ENCODE measurements at regions not wholly inside any gene's neighbourhood (a gene's known extent, or its start where the extent isn't known, plus 50 kb on each side); places are given as distances from the start of the nearest gene placed in this dataset.
"Not testable (repeated sequence)": the region's sequence is repeated elsewhere in the genome, so short reads cannot be mapped to it uniquely, and the experiment has no call there.

DNA sequence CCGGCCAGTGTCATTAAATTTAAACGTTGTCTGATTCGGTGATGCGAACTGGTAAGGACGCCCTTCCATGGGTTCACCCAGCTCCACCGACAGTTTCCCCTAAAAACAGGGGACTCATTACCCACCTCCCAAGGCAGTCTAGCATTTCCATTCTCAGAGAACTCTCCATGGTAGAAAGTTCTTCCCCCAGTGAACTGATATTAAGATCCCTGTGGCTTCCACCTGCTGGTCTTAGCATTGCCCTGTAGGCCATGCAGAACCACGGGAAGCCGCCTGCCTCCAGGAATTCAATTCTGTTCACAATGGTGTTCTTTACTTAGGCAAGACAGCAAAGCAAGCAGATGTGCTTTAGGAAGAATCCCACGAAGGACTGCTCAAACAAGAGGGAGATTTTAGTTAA is 128.9 kb upstream of the NANOS1 start:
- H3K9me3 ChIP-seq (ENCODE audit: control insufficient read depth, insufficient read depth, low read length): no peaks in the 10 kb centered on the region
- no peak overlapping the region for H3K4me3 ChIP-seq (ENCODE audit: low read depth, low read length)
- DNase-seq (ENCODE audit: low read depth in 4 of 6, low spot score in 6 of 6): no peak
- no peak overlapping the region for H3K27ac ChIP-seq (ENCODE audit: low read depth, low read length)
- WGBS (ENCODE audit: insufficient coverage): 83% methylated on average over 7 of the region's 9 CpGs
- no peaks in the 10 kb centered on the region for H3K36me3 ChIP-seq (ENCODE audit: control insufficient read depth, insufficient read depth, low read length)
- H3K4me1 ChIP-seq (ENCODE audit: control insufficient read depth, insufficient read depth, low read length): no peaks in the 10 kb centered on the region
- no peaks in the 10 kb centered on the region for H3K27me3 ChIP-seq (ENCODE audit: control insufficient read depth, insufficient read depth, low read length)

DNA sequence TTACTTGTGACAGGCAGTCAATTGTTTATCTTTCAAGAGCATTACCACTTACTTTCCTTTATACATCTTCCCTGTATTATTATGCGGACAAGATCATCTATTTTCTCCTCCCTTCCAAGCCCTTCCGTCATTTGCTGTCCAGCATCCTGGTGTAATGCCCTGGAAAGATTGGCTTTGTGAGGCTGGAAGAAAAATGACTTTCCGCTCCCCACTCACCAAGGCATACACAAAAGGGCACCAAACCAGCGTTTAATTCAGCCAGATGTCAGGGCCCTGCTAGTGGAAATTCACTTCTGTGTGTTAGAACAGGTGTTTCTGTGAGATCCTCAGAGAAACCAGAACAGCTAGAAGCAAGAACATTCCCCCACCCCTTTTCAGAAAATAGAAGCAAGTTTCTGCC is 128.1 kb upstream of the NANOS1 start:
- WGBS (ENCODE audit: insufficient coverage): no CpG with 5 or more reads among the region's 4 CpGs
- H3K4me3 ChIP-seq (ENCODE audit: low read depth, low read length): no peak overlapping the region
- H3K27me3 ChIP-seq (ENCODE audit: control insufficient read depth, insufficient read depth, low read length): no peaks in the 10 kb centered on the region
- no peaks in the 10 kb centered on the region for H3K9me3 ChIP-seq (ENCODE audit: control insufficient read depth, insufficient read depth, low read length)
- H3K4me1 ChIP-seq (ENCODE audit: control insufficient read depth, insufficient read depth, low read length): no peaks in the 10 kb centered on the region
- no peaks in the 10 kb centered on the region for H3K36me3 ChIP-seq (ENCODE audit: control insufficient read depth, insufficient read depth, low read length)
- no peak overlapping the region for H3K27ac ChIP-seq (ENCODE audit: low read depth, low read length)
- DNase-seq (ENCODE audit: low read depth in 4 of 6, low spot score in 6 of 6): peak in 2 of 6 donors; percentile 18 to 83

DNA sequence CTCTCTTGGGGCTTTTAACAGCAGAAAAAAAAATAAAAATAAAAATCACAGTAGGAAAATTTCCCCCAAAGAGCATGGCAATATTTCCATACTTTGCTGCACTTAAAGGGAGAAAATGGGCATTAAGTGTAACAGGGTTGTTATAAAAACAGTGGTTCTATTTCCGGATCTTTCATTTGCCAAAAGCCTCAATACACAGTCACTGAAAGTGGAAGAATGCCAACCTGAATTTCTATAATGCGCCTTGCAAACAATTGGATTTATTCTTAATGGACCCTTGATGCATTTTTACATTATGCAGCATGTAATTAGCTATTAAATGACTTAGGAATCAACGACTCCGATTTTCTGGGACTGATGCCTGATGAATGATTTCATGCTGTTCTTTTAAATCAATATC is 127.6 kb upstream of the NANOS1 start:
- Histone ChIP-seq H3K27me3 (ENCODE audit: control insufficient read depth, insufficient read depth, low read length) (no peaks in the 10 kb centered on the region), H3K4me1 (ENCODE audit: control insufficient read depth, insufficient read depth, low read length) (no peaks in the 10 kb centered on the region), H3K9me3 (ENCODE audit: control insufficient read depth, insufficient read depth, low read length) (no peaks in the 10 kb centered on the region), H3K36me3 (ENCODE audit: control insufficient read depth, insufficient read depth, low read length) (no peaks in the 10 kb centered on the region), H3K4me3 (ENCODE audit: low read depth, low read length) (no peak overlapping the region), H3K27ac (ENCODE audit: low read depth, low read length) (no peak overlapping the region)
- no CpG with 5 or more reads among the region's 4 CpGs for WGBS (ENCODE audit: insufficient coverage)
- peak in 3 of 6 donors; percentile 22 to 93 (median 27) for DNase-seq (ENCODE audit: low read depth in 4 of 6, low spot score in 6 of 6)

DNA sequence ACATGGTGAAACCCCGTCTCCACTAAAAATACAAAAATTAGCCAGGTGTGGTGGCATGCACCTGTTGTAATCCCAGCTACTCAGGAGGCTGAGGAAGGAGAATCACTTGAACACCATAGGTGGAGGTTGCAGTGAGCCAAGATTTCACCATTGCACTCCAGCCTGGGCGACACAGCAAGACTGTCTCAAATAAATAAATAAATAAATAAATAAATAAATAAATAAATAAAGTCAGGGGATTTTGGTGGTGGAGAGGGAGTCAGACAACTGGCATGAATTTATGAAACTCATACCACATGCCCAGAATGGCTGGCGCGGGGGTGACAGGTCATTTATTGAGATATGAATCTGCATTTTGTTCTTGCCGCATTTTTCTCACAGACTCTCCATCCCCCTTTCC is 126.9 kb upstream of the NANOS1 start:
- WGBS (ENCODE audit: insufficient coverage): no CpG with 5 or more reads among the region's 5 CpGs
- not testable (repeated sequence) for H3K27ac ChIP-seq (ENCODE audit: low read depth, low read length); H3K36me3 ChIP-seq (ENCODE audit: control insufficient read depth, insufficient read depth, low read length); DNase-seq (ENCODE audit: low read depth in 4 of 6, low spot score in 6 of 6); H3K4me1 ChIP-seq (ENCODE audit: control insufficient read depth, insufficient read depth, low read length); H3K4me3 ChIP-seq (ENCODE audit: low read depth, low read length); H3K9me3 ChIP-seq (ENCODE audit: control insufficient read depth, insufficient read depth, low read length); H3K27me3 ChIP-seq (ENCODE audit: control insufficient read depth, insufficient read depth, low read length)

DNA sequence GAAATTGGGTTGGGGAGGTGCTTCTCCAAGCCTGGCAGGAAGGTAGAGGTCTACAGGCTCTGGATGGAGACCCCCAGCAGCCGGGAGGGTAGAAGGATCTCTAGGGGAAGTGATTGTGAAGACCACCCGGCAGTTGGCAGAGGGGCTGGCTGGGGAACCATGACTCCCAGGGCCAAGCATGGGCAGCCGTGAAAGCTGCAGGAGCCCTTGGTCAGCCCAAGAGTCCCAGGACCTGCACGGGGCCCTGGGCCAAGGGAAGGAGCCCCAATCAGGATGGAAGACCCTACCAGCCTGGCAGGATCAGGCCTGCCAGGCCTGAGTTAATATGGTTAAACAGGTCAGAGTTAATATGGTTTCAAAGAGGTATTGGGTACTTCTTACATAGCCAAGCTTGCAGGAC is 126.3 kb upstream of the NANOS1 start:
- Histone ChIP-seq H3K27ac (ENCODE audit: low read depth, low read length) (no peak overlapping the region), H3K4me1 (ENCODE audit: control insufficient read depth, insufficient read depth, low read length) (no peaks in the 10 kb centered on the region), H3K27me3 (ENCODE audit: control insufficient read depth, insufficient read depth, low read length) (no peaks in the 10 kb centered on the region), H3K9me3 (ENCODE audit: control insufficient read depth, insufficient read depth, low read length) (no peaks in the 10 kb centered on the region), H3K4me3 (ENCODE audit: low read depth, low read length) (no peak overlapping the region), H3K36me3 (ENCODE audit: control insufficient read depth, insufficient read depth, low read length) (no peaks in the 10 kb centered on the region)
- 96% methylated on average over 3 of the region's 4 CpGs for WGBS (ENCODE audit: insufficient coverage)
- DNase-seq (ENCODE audit: low read depth in 4 of 6, low spot score in 6 of 6): no peak

DNA sequence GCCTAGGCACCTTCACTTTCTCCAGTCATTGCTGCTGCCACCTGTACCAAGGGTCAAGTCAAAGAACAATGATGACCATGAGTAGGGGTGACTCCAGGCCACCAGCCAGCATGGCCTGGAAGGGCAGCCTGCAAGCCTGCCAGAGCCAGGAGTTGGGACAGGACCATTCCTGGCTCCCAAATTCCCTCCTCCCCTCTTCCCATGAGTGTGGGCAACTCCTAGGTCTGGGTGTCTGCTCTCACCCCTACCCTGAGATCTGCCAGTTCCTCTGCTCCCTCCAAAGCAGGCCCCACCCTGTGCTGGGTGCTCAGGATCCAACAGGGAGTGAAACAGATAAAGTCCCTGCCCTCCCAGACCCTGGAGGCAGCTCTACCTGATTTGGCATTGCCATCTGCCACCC is 125.8 kb upstream of the NANOS1 start:
- DNase-seq (ENCODE audit: low read depth in 4 of 6, low spot score in 6 of 6): no peak
- H3K27me3 ChIP-seq (ENCODE audit: control insufficient read depth, insufficient read depth, low read length): no peaks in the 10 kb centered on the region
- peaks cover 4% of the 10 kb centered on the region for H3K4me1 ChIP-seq (ENCODE audit: control insufficient read depth, insufficient read depth, low read length)
- H3K36me3 ChIP-seq (ENCODE audit: control insufficient read depth, insufficient read depth, low read length): no peaks in the 10 kb centered on the region
- H3K4me3 ChIP-seq (ENCODE audit: low read depth, low read length): no peak overlapping the region
- H3K9me3 ChIP-seq (ENCODE audit: control insufficient read depth, insufficient read depth, low read length): no peaks in the 10 kb centered on the region
- no peak overlapping the region for H3K27ac ChIP-seq (ENCODE audit: low read depth, low read length)

DNA sequence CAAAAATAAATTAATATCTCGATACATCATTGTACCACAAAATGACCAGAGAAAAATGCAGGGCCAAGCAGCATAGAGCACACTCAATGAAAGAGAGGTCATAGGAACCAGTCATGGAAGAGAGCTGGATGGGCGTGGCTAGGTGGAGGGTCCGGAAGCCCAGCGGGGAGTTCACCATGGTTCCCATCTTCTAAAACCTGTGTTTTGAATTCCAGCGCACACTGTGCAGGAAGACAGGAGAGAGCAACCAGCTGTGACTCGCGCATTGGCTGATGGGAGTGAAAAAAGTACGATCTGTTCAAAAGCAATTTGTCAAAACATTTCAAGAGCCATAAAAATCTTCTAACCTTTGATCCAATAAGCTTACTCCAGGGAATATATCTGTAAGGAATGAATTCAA is 125.2 kb upstream of the NANOS1 start:
- Histone ChIP-seq H3K36me3 (ENCODE audit: control insufficient read depth, insufficient read depth, low read length) (no peaks in the 10 kb centered on the region), H3K27me3 (ENCODE audit: control insufficient read depth, insufficient read depth, low read length) (no peaks in the 10 kb centered on the region), H3K9me3 (ENCODE audit: control insufficient read depth, insufficient read depth, low read length) (no peaks in the 10 kb centered on the region), H3K4me3 (ENCODE audit: low read depth, low read length) (no peak overlapping the region), H3K27ac (ENCODE audit: low read depth, low read length) (no peak overlapping the region), H3K4me1 (ENCODE audit: control insufficient read depth, insufficient read depth, low read length) (peaks cover 6% of the 10 kb centered on the region)
- WGBS (ENCODE audit: insufficient coverage): 88% methylated on average over 3 of the region's 8 CpGs
- no peak for DNase-seq (ENCODE audit: low read depth in 4 of 6, low spot score in 6 of 6)

DNA sequence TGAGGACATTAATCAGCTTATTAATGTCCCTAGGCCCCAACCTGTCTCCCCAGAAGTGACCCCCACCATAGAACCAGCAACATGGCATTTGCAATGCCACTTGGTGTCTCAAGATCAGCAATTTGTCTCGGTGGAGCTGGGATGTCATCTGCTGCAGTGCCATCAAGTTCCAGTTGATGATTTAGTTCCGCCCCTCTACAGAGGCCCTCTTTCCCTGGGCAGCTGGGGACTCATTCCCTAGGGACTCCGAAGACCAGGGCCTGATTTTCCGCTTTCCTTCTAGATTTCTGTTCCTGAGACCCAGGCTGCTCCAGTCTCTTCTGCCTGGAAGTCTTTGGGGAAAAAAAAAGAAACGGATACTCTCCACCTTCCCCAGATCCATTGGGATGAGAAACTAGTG is 122.5 kb upstream of the NANOS1 start:
- 95% methylated on average over 4 of the region's 5 CpGs for whole genome bisulfite sequencing (ENCODE audit: insufficient coverage)
- DNase-seq (ENCODE audit: low read depth in 4 of 6, low spot score in 6 of 6): no peak
- no peaks in the 10 kb centered on the region for H3K36me3 ChIP-seq (ENCODE audit: control insufficient read depth, insufficient read depth, low read length)
- no peaks in the 10 kb centered on the region for H3K27me3 ChIP-seq (ENCODE audit: control insufficient read depth, insufficient read depth, low read length)
- H3K27ac ChIP-seq (ENCODE audit: low read depth, low read length): no peak overlapping the region
- H3K9me3 ChIP-seq (ENCODE audit: control insufficient read depth, insufficient read depth, low read length): no peaks in the 10 kb centered on the region
- no peak overlapping the region for H3K4me3 ChIP-seq (ENCODE audit: low read depth, low read length)
- H3K4me1 ChIP-seq (ENCODE audit: control insufficient read depth, insufficient read depth, low read length): peaks cover 6% of the 10 kb centered on the region

DNA sequence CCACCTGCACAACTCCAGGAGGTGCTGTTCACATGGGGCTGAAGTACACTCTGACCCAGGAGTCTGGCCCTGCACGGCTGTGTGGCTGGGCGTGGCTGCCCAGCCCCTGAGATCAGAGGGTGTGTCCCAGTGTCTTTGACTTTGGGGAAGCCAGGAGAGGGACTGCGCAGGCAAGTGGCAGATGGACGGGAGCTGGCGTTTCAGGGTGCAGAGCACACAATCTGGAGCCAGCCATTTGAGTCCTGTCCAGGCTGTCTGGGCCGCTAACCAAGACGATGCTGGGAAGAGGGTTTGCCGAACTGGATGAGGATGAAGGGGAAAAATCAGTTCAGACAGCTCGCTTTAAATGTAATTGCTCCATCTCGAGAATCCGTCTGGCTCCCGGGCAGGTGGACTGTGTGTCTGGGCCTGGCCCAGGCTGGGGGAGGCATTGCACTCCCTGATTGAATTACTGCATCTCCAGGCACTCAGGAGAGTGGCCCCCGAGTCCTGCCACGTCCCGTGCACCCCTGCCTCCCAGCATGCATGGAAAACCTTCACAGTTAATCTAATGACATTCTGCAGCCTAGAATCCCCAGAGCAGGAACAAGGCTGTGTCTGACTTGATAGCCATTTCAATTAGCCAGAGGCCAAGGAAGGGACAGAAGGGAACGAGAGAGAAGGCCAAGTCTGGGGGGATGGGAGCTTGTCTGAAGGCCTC is 120.8 kb upstream of the NANOS1 start:
- H3K9me3 ChIP-seq (ENCODE audit: control insufficient read depth, insufficient read depth, low read length): no peaks in the 10 kb centered on the region
- peak in 2 of 6 donors; percentile 38 to 73 for DNase-seq (ENCODE audit: low read depth in 4 of 6, low spot score in 6 of 6)
- 56% methylated on average over 16 of the region's 16 CpGs for WGBS (ENCODE audit: insufficient coverage)
- no peak overlapping the region for H3K27ac ChIP-seq (ENCODE audit: low read depth, low read length)
- peaks cover 6% of the 10 kb centered on the region for H3K4me1 ChIP-seq (ENCODE audit: control insufficient read depth, insufficient read depth, low read length)
- H3K4me3 ChIP-seq (ENCODE audit: low read depth, low read length): no peak overlapping the region
- H3K36me3 ChIP-seq (ENCODE audit: control insufficient read depth, insufficient read depth, low read length): no peaks in the 10 kb centered on the region
- no peaks in the 10 kb centered on the region for H3K27me3 ChIP-seq (ENCODE audit: control insufficient read depth, insufficient read depth, low read length)

DNA sequence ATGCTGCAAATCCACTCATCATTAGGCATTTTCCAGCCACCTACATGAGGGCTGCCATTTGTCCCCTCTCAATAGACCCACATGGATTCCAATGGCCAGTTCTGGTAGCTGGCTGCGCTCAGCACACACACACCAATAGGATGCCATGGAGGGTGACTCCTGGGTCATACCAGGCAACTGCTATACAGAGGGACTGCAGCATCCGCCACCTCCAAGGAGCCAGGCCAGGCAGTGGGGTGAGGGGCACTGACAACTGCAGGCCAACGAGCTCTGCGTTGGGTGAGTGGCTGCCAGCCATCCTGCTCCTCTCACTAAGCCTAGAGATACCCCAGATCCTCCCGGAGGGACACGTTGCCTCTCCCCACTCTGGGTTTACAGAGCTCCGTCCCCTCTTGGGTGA is 118.8 kb upstream of the NANOS1 start:
- 86% methylated on average over 5 of the region's 7 CpGs for WGBS (ENCODE audit: insufficient coverage)

More for the DNA sequence above, 118.8 kb upstream of the NANOS1 start:
- H3K4me1 ChIP-seq (ENCODE audit: control insufficient read depth, insufficient read depth, low read length): peaks cover 6% of the 10 kb centered on the region
- no peaks in the 10 kb centered on the region for H3K27me3 ChIP-seq (ENCODE audit: control insufficient read depth, insufficient read depth, low read length)
- H3K36me3 ChIP-seq (ENCODE audit: control insufficient read depth, insufficient read depth, low read length): no peaks in the 10 kb centered on the region
- no peak overlapping the region for H3K4me3 ChIP-seq (ENCODE audit: low read depth, low read length)
- H3K27ac ChIP-seq (ENCODE audit: low read depth, low read length): no peak overlapping the region
- DNase-seq (ENCODE audit: low read depth in 4 of 6, low spot score in 6 of 6): no peak
- no peaks in the 10 kb centered on the region for H3K9me3 ChIP-seq (ENCODE audit: control insufficient read depth, insufficient read depth, low read length)

Measured in spinal cord (tissue), 9 donors.